Ascending aorta (tissue), 2 donors: ENCODE measurements at regions not wholly inside any gene's neighbourhood (a gene's known extent, or its start where the extent isn't known, plus 50 kb on each side); places are given as distances from the start of the nearest gene placed in this dataset.

Experiments used
- DNase-seq, 2 donors: peaks; one replicate each; pipeline ENCODE4 v3.0.0-alpha.2; 2019; ENCODE audit warnings: low spot score in 2 of 2
- H3K27ac ChIP-seq, 2 donors: fragments of 200-600 bp; sonication (generic); one replicate each; pipeline ENCODE4 v1.5.1; 2016 to 2017; ENCODE audit warnings: mild to moderate bottlenecking in 1 of 2
- H3K27me3 ChIP-seq: fragments of 200-600 bp; sonication (generic); one replicate; pipeline ENCODE4 v1.5.1; 2017
- H3K36me3 ChIP-seq, 2 donors: fragments of 200-600 bp; sonication (generic); one replicate each; pipeline ENCODE4 v1.5.1; 2016
- H3K4me1 ChIP-seq, 2 donors: fragments of 200-600 bp; sonication (generic); one replicate each; pipeline ENCODE4 v1.5.1; 2016 to 2017; ENCODE audit warnings: mild to moderate bottlenecking in 1 of 2
- H3K4me3 ChIP-seq, 2 donors: fragments of 200-600 bp; sonication (generic); one replicate each; pipeline ENCODE4 v1.5.1; 2016 to 2017; ENCODE audit warnings: mild to moderate bottlenecking in 1 of 2
- H3K9me3 ChIP-seq, 2 donors: fragments of 200-600 bp; sonication (generic); one replicate each; pipeline ENCODE4 v1.5.1; 2016
- intact Hi-C: fragments of 100-400 bp; cut with DNase I; formaldehyde crosslinking; loops from one replicate; pipeline ENCODE4 v1.15.1; 2023
- TF ChIP-seq, protein P1 (sequence below), 3 experiments: fragments of 200-600 bp in 2 of 3; fragments of 450-650 bp in 1 of 3; sonication (generic) in 2 of 3; IDR thresholded peaks; one replicate each; pipeline ENCODE4 v1.5.1; 2016 to 2019; ENCODE audit warnings: antibody characterized with exemption in 3 of 3, mild to moderate bottlenecking in 1 of 3, moderate library complexity in 1 of 3

DNA sequence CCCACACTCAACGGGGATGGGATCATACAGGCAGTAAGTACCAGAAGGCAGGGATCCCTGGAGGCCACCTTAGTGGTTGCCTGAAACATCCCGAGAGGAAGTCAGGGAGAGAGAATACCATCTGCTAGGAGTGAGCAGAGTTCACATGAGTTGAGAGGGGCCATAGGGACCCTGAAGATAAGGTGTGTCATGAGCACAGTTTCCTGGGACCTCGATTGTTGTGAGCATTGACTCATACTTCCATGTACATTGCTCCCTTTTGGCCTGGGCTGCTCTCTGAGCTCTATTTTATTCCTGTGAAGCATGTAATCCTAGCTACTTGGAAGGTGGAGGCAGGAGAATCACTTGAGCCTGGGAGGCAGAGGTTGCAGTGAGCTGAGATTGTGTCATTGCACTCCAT lies 120.5 kb downstream of the TBC1D30 start:
- Histone ChIP-seq H3K9me3 (no peaks in the 10 kb centered on the region), H3K36me3 (no peaks in the 10 kb centered on the region), H3K27ac (no peak overlapping the region), H3K4me1 (peaks cover 0 to 7% of the 10 kb centered on the region in 2 donors), H3K27me3 (no peaks in the 10 kb centered on the region), H3K4me3 (no peak overlapping the region)
- intact Hi-C loops, result no loop called here
- no peak for DNase-seq
- TF ChIP-seq, protein P1, sequence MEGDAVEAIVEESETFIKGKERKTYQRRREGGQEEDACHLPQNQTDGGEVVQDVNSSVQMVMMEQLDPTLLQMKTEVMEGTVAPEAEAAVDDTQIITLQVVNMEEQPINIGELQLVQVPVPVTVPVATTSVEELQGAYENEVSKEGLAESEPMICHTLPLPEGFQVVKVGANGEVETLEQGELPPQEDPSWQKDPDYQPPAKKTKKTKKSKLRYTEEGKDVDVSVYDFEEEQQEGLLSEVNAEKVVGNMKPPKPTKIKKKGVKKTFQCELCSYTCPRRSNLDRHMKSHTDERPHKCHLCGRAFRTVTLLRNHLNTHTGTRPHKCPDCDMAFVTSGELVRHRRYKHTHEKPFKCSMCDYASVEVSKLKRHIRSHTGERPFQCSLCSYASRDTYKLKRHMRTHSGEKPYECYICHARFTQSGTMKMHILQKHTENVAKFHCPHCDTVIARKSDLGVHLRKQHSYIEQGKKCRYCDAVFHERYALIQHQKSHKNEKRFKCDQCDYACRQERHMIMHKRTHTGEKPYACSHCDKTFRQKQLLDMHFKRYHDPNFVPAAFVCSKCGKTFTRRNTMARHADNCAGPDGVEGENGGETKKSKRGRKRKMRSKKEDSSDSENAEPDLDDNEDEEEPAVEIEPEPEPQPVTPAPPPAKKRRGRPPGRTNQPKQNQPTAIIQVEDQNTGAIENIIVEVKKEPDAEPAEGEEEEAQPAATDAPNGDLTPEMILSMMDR (IDR thresholded peaks at IDR 0.05), result no peak

DNA sequence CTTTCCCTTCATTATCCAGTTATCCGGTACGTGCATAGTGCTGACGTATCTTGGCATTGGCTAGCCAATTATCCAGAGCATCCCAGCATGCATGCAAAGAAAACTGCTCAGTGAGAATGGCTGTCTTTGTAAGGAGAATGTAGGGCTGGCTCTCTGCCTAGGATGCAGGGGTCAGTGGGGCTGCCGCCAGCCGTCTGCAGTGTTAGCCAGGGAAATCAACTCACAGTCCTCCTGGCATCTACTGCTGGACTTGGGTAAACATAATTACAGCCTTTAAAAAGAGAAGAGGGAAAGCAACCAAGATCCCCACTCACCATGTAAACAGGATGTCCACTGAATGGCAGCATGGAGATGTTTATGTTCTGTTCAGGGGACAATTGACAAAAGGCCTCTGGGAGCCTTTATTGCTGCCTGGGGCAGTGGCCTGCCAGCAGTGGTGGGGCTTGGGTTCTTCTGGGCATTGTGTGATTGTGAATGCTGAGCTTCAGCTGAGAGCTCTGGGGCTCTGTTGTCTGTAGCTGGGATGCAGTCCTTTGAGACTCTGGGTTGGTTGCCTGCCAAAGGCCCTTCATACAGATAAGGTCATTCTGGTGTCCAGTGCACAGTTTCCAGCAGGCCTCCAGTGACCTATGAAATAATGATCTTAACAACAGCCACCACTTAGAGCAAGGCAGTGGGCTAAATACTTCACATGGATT lies 121.8 kb downstream of the TBC1D30 start:
- Histone ChIP-seq H3K27ac (no peak overlapping the region), H3K4me1 (peaks cover 0 to 7% of the 10 kb centered on the region in 2 donors), H3K27me3 (no peaks in the 10 kb centered on the region), H3K36me3 (no peaks in the 10 kb centered on the region), H3K4me3 (no peak overlapping the region), H3K9me3 (no peaks in the 10 kb centered on the region)
- TF ChIP-seq, protein P1 (IDR thresholded peaks at IDR 0.05), result no peak
- no peak for DNase-seq
- intact Hi-C loops, result no loop called here

DNA sequence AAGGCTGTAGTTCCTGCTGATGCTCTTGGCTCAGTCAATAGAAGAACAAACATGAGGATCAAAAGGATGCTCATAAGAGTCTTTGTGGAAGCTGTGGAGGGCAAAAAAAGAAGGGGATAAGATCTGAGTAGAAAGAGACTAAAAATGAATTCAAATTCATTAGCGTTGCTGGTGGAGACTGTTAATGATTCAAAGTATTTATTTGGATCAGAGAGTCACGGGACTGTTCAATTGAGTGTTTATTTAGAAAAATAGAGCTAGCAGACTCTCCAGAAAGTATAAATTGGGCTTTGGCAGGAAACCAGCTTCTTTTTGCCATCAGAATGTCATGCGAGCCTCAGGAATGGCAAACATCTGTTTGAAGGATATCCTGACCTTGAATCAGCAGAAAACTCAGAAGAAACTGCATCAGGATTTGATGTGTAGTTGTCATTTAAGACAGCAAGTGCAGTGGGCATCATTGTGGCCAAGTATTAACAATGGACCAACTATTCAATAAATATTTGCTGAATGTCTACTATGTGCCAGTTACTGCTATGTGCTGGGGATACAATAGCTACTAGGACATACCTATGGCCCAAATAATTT lies 126.4 kb downstream of the TBC1D30 start:
- Histone ChIP-seq H3K4me3 (no peak overlapping the region), H3K36me3 (no peaks in the 10 kb centered on the region), H3K4me1 (peaks cover 0 to 7% of the 10 kb centered on the region in 2 donors), H3K9me3 (no peaks in the 10 kb centered on the region), H3K27me3 (no peaks in the 10 kb centered on the region), H3K27ac (no peak overlapping the region)
- intact Hi-C loops, result no loop called here
- TF ChIP-seq, protein P1 (IDR thresholded peaks at IDR 0.05), result no peak
- no peak for DNase-seq

DNA sequence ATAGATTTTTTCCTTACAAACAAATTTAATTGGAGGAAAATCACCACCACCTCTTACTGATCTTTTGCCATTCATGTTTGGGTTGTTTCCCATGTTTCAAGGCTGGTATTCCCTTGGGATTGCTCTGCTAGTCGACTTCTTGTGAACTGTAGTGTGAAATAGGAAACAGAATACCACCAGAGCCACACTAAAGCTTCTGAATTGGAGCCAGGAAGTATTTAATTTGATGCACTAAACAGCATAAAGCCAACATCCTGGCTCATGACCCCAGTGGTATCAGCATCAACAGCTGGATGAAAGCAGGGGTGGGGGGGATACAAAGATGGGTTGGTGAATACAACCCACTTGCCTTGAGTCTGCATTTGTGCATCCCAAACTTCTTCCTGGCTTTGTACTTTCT lies 127.5 kb downstream of the TBC1D30 start:
- H3K27me3 ChIP-seq, result no peaks in the 10 kb centered on the region
- H3K9me3 ChIP-seq, result no peaks in the 10 kb centered on the region
- no peaks in the 10 kb centered on the region for H3K4me1 ChIP-seq
- H3K4me3 ChIP-seq, result no peak overlapping the region
- intact Hi-C loops, result no loop called here
- H3K27ac ChIP-seq, result no peak overlapping the region
- H3K36me3 ChIP-seq, result no peaks in the 10 kb centered on the region
- TF ChIP-seq, protein P1 (IDR thresholded peaks at IDR 0.05), result no peak
- no peak for DNase-seq

DNA sequence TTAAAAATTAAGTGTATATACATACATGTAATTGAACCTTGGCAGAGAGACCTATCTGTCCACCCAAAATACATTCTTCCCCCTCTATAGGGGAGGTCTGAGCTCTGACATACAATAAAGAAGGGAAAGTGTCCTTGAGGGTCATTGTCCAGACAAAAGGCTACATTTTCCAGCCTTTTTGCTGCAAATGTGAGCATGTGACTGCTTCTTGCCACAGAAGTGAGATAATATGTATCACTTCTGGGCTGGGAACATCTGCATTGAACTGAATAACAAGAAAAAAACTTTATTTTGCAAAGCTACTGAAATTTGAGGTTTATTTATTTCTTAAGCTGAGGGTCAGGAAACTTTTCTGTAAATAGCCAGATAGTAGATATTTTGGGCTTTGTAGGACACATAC lies 131.3 kb downstream of the TBC1D30 start:
- no peaks in the 10 kb centered on the region for H3K36me3 ChIP-seq
- no peaks in the 10 kb centered on the region for H3K4me1 ChIP-seq
- no peak overlapping the region for H3K4me3 ChIP-seq
- intact Hi-C loops, result no loop called here
- no peaks in the 10 kb centered on the region for H3K27me3 ChIP-seq
- TF ChIP-seq, protein P1 (IDR thresholded peaks at IDR 0.05), result no peak
- H3K9me3 ChIP-seq, result no peaks in the 10 kb centered on the region
- H3K27ac ChIP-seq, result no peak overlapping the region
- DNase-seq, result no peak
